Hepatocyte (in vitro differentiated cells): ENCODE measurements at regions not wholly inside any gene's neighbourhood (a gene's known extent, or its start where the extent isn't known, plus 50 kb on each side); places are given as distances from the start of the nearest gene placed in this dataset.

ENCODE experiments used
- CTCF ChIP-seq: fragments of 200-600 bp; sonication (generic); IDR thresholded peaks from 2 replicates; pipeline ENCODE4 v1.5.1; 2016; ENCODE audit warnings: antibody characterized with exemption, mild to moderate bottlenecking; ENCODE audit not compliant: poor library complexity
- EZH2phosphoT487 ChIP-seq: fragments of 200-600 bp; sonication (generic); IDR thresholded peaks from one replicate; pipeline ENCODE4 v1.6.1; 2018; ENCODE audit warnings: antibody characterized with exemption, mild to moderate bottlenecking, low read depth, moderate library complexity; ENCODE audit not compliant: unreplicated experiment, severe bottlenecking

GRCh38 chr17:34195987-34196386 lies 59.1 kb upstream of the CCL2 start:
- TF ChIP-seq CTCF (no peak), EZH2phosphoT487 (no peak)
